HT-29 (cell line): ENCODE measurements at regions not wholly inside any gene's neighbourhood (a gene's known extent, or its start where the extent isn't known, plus 50 kb on each side); places are given as distances from the start of the nearest gene placed in this dataset.
"Not testable (repeated sequence)": the region's sequence is repeated elsewhere in the genome, so short reads cannot be mapped to it uniquely, and the experiment has no call there.

Experiments used
- DNase-seq: peaks from one replicate; pipeline ENCODE4 v3.0.0-alpha.2; 2015; ENCODE audit warnings: low spot score

DNA sequence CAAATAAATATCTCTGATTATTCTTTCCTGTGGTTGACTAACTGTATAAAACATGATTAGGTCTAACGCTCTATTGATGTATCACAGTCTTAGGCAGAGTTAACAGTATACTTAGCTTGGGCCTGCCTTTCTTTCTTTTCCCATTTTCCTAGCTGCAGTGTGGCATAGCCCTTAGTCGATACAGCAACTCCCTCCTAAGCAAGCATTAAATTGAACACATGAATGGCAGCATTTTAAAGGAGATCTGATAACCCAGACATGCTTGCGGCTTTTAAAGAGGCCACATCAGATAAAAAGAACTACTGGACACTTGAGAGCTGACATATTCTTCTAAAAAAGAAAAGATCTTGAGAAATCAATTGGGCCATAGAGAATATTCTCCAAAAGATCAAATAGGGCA is 312.0 kb upstream of the TMPRSS15 start:
- no peak for DNase-seq

DNA sequence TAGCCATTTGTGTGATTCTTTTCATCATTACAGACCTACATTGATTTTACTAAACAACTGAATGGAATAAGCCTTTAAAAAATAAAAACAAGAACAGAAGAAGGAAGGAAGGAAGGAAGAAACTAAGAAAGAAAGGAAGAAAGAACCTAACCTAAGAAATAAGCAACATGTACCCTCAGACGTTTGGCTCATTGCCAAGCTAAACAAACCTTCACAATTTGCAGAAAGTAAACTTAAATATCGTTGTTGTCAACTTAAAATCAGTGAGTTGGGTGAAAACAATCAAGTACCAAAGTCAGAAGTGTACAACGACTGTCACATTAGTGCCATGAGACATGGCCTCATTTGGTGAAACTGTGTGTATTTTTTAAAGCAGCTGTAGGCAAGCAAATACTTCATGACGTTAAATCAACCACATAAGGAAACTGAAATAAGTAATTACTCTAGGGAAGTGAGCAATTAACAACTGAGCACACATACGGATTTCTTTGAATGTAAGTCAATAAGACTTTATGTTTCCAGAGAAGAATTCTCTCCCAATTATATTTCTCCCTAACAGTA is 313.1 kb upstream of the TMPRSS15 start:
- no peak for DNase-seq

DNA sequence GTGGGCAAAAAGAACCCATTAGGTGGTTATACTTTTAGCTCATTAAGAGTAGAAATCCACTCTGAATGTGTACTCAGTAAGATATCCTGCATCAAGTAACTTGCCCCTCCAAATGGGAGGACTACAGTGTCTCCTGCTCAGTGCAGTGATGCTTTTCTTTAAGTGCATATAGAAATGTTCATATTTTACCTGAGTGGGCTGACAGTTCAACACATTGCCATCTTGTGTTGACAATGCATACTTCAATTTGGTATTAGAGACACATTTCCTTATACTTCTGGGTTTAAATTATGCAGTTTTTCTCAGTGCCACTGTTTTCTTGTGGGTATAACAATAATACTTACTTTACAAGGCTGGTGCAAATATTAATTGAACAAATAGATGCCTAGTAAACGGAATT is 318.6 kb upstream of the TMPRSS15 start:
- DNase-seq: no peak

DNA sequence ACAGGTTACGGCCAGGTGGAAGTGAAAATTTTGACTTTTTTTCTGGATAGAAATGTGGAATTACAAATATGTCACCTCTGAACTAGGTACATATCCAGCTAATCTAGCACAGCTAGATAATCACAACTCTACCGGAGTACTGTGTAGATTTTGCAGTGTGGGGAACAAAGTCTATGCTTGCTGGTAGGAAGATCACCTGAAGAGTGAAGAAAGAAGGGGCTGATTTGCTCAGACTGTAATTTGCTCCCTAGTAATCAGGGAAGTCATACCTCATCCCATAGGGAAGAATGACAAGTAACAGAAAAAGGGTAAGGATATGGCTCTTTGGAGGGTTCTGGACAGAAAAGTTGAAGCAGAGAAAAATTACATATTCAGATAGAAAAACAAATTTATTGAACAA is 319.6 kb upstream of the TMPRSS15 start:
- no peak for DNase-seq

DNA sequence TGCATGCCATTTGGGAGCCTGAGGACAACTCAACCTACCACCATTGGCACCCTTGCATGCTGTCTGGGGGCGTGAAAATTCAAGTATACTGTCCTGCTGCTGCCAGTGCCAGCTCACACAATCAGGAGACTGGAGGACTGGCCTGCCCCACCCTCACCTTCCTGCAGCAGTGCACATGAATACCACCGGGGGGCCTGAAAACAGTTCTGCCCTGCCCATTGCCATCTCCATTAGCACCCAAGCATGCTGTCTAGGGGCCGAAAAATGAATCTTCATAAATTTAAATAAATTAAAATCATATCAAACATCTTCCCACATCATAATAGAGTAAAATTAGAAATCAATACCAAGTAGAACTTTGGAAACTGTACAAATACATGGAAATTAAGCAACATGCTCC is 322.1 kb upstream of the TMPRSS15 start:
- DNase-seq: no peak

DNA sequence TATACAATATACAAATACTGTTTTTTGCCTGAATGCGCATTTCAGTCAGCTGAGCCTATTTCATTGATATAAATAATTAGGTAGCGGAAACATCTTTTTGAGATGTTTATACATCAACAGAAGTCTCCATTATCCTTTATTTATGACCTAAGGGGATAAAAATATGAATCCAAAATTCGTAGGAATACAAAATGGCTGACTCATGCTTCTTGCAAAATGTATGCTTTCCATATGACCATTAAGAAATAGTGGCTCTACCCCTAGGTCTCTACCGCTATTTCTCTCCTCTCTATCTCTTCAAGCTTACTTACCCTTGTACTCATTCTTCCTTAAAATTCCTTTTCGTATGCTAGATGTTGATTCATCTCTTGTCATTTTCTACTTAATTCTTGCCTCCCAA is 338.4 kb upstream of the TMPRSS15 start:
- no peak for DNase-seq

DNA sequence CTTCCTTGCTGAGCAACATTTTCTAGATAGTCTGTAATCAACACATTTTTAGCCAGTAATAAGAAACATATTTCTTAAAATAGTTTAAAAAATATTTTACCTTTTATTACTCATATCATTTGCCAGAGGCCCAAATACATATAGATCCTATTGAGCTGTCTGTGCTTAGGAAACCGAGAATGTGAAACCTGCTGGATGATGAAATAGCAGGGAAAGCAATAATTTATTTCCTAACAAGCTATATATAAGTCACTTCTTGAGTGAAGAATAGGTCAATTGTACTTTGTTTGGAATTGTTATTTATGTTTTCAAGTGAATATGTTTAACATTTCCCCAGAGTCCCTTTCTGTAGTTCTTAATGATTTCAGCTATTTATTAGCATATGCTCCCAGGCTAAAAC is 339.9 kb upstream of the TMPRSS15 start:
- DNase-seq: no peak

DNA sequence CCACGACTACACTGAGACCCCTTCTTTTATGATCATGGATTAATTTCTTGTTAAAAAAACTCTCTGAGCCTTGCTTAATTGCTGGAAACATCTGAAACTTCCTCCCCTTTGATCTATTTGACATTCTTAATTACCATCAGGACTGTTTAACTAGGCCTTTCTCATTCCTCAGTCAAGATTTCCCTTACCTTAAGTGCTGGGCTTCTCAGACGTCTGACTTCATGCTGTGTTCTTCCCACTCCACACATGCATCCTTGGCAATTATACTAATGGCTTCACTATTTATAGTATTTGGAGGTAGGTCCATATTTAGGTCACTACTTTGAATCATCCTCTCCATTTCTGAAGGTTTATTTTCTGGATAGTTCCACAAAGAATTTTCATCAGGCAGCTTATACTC is 341.3 kb upstream of the TMPRSS15 start:
- no peak for DNase-seq

DNA sequence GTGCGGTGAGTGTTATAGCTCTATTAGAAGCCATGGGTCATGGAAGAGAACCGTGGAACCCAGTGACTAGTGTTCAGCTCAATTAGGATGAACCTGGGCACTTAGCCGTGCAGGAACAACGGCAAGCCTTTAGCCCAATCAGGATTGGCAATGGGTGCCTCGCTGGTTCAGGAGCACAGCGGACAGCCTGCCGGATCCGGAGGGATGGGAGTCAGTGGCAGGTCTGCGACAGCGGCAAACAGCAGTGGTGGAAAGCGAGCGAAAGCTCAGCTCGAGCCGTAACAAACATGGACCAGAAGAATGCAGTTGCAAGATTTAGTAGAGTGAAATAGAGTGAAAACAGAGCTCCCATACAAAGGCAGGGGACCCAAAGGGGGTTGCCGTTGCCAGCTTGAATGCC is 349.3 kb upstream of the TMPRSS15 start:
- not testable (repeated sequence) for DNase-seq

DNA sequence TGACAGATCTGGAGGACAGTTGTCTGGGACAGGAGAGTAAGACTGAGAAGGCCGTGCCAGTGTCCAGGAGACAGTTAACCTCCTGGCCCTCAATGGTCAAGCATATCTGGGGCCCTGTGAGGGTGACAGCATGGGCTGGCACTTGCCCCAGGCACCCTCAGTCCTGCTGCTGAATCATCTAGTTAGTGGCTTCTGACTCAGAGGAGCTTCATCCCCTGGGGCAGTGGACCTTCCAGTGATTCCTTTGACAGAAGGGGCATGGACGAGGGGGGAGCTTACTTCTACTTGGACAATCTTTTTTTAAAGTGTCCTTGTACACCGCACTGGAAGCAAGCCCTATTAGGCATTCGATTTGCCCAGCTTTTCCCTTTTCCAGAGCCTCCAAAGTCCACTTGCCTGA is 352.7 kb upstream of the TMPRSS15 start:
- DNase-seq: not testable (repeated sequence)

DNA sequence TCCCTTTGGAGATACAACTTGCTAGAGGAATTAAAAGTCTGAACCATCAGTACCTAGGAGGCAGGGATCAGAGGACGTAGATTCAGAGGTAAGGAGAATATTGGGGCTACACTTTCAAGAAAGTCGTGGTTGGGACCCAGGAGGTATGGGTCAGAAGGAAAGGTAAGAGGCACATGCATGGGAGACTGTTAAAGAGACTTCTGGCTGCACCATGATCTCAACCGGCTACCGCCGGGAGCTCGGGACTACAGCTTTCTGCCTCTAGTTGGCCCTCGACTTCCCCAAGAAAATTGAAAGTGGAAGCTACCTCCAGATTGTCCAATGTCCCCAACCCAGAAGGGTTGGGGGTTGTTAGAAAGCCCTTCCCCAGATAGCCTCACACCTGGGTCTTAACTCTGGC is 355.7 kb upstream of the TMPRSS15 start:
- DNase-seq: no peak

DNA sequence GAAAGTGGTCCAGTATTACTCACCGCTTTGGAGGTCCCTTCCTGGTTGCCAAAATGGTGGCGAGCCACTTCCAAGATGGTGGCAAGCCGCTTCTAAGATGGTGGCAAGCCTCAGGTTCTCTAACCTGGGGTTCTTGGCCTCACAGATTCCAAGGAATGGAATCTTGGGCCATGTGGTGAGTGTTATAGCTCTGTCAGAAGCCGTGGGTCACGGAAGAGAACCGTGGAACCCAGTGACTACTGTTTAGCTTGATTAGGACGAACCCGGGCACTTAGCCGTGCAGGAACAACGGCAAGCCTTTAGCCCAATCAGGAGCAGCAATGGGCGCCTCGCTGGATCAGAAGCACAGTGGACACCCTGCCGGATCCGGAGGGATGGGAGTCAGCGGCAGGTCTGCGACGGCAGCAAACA is 356.2 kb upstream of the TMPRSS15 start:
- no peak for DNase-seq

DNA sequence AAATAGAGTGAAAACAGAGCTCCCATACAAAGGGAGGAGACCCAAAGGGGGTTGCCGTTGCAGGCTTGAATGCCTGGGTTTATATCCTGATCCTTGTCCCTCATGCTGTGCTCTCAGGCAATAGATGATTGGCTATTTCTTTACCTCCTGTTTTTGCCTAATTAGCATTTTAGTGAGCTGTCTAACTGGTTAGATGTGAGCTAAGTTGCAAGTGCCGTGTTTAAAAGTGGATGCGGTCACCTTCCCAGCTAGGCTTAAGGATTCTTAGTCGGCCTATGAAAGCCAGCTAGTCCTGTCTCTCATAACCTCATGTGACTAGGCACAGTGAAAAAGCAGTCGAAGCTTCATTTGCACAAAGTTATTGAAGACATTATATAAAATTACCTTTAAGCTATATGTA is 356.7 kb upstream of the TMPRSS15 start:
- DNase-seq: no peak

DNA sequence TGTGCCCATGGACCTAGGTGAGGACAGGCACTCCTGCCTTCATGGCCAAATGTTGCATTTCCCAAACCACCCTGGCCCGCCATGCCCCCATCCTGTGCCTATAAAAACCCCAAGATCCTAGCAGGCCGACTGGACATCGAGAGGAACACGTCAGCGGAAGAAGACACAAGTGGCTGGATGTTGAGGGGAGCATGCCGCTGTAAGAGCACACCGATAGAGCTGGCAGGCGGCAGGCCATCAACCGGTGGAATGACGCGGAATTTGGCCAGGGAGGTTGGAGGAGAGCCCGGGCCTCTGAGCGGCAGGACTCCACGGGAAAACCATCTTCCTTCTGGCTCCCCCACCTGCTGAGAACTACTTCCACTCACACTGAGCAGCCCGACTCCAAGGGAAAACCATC is 361.1 kb upstream of the TMPRSS15 start:
- no peak for DNase-seq

DNA sequence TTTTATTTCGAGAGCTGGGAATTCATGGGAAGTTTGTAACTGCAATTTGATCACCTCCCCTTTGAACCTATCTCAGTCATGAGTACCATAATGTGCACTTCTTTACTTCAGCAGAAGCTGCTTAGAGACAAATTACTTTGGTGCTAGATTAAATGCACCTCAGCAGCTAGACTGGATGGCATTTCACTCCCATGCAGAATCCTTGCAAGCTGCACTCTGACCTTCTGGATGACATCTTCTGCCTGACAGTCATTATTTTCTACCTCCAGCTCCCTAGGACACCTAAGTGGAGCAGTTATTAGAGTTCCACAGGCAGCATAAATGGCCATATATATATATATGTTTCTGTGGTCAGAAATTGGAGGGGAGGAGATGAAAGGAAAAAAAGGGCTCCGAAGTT is 366.0 kb upstream of the TMPRSS15 start:
- no peak for DNase-seq

DNA sequence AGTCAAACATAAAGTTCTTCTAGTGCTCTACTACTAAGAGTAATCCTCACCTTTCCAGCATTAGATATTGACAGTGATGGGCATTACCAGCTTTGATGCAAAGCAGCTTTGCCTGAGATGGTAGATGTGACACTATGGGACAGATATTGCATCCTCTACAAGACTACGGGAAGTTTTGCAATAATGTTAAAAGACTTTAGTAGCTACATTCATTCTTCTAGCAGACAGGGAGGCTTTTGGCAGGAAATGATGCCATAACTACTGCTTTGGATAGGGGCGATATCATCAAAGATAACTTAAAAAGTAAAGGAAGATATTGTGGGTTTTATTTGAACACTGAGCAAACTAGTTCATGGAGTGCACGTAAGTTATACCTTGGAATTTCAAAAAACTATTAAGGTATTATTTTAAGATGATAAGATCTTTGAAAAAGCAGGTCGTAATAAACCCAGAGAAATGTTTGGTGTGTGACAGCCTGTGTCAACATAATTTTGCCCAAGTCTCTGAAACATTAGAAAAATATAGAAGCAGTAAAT is 368.3 kb upstream of the TMPRSS15 start:
- no peak for DNase-seq

DNA sequence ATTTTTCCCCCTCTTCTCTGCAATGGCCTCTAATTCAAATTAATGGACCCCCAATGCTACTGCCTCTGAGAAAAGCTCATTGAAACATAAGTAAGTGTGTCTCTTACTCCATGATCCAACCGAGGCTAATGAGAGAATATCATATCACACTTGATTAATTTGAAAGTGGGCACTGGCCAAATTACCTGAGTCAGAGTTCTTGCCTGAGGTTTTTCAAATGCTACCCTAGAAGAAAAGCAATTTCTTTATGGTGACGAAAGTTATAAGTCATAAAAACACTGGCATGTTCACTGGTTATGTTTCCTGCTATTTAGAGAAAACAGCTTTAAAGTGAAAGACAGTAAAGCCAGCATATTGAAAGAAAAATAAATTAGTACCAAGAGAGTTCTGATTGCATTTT is 368.8 kb upstream of the TMPRSS15 start:
- DNase-seq: no peak

DNA sequence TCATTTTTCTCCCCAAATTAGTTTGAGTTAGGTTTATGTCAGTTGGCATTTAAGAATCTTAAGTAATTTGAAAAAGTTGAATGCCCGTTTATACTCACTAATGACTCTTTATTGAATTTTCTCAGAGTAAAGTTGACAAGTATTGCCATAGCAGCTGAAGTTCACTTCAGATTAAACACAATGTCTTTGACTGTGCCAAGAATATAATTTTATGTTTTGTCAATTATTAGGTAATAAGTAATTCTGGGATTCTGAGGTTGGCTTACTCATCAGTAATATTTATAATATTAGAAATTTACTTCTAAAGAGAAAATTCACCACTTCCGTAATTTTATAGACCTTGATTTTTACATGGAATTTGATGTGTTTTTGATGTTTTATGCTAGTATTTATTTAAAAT is 369.3 kb upstream of the TMPRSS15 start:
- DNase-seq: no peak

DNA sequence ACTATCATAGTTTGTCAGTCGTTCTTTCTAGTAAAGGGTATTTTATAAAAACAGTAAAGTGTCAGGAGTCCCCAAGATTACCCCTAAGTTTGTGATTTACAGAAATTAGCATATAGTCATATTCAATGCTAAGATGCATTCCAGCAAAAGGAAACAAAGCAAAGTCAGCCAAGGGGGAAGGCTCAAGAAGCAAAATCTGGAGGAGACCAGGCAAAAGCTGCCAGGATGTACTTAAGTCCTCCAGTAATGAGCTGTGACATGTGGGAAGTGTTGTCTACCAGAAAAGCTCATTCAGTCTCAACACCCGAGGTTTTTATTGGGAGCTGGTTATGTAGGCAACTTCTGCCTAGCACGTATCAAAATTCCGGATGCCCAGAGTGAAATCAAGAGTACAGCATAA is 373.4 kb upstream of the TMPRSS15 start:
- no peak for DNase-seq

DNA sequence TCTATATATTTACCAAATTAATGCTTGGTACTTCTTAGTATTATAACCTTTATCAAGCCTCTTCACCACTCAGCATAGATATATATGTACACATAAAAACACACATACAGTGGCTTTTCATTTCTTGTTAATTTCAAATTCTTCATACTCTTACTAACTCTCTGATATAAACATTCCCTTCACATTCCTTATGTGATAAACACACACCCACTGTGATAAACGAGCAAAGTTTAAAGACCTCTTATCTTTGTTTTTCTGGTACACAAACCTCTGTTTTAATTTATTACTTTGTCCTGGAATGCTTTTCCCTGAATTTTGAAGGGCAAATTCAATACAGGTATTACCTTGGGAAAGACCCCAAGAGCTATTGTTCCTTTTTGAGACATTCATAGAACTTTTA is 379.1 kb upstream of the TMPRSS15 start:
- DNase-seq: no peak

DNA sequence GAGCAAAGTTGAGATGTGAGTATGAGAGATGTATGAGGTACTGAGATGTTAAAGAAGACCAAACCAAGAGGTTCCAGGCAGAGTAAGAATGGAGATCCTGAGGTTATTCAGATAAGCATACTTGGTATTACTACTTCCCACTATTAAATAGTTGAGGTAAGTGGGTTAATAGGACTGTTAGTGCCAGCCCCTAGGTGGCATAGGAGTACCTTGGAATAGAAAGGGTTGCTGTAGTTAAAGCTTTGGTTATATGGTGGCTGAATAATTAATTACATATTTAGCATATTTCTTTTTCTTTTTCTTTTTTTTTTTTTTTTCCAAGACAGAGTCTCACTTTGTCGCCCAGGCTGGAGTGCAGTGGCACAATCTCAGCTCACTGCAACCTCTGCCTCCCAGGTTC is 397.9 kb upstream of the TMPRSS15 start:
- peak; percentile 11 for DNase-seq

DNA sequence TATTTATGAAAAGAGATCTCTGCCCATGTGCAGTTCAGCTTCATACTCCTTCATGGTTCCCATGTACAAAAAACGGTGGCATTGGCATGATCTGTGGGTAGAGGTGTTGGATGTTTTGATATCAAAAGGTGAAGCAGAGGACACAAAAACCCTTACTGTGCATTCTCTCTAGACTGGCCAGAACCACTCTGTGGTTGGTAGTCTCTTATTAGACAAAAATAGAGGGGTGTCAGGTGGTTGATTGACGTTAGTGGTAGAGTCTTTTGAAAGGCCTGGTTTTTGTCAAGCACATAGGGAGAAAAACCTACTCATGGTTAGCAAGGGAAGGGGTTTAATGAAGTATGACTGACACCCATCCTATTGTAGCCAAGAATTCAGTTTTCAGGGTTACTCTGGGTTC is 400.0 kb upstream of the TMPRSS15 start:
- no peak for DNase-seq

DNA sequence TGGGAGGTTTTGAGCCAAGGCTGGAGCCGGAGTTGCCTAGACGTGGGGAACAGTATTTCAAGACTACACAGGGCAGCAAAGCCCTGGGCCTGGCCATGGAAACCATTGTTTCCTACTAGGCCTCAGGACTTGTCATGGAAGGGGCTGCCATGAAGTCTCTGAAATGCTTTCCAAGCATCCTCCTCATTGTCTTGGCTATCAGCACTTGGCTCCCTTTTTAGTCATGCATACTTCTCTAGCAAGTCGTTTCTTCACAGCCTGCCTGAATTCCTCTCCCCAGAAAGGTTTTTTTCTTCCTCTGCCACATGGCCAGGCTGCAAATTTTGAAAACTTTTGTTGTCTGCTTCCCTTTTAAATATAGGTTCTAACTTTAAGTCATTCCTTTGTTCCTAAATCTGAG is 406.6 kb upstream of the TMPRSS15 start:
- no peak for DNase-seq

DNA sequence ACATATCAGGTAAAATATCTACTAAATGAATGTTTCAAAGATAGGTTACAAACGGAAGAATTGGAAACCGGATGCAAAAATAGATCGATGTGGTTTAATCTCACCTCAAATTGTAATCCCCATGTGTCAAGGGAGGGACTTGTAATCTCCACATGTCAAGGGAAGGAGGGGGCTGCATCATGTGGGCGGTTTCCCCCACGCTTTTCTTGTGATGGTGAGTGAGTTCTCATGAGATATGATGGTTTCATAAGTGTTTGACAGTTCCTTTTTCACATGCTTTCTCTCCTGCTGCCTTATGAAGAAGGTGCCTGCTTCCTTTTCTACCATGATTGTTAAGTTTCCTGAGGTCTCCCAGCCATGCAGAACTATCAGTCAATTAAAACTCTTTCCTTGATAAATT is 408.7 kb upstream of the TMPRSS15 start:
- DNase-seq: no peak
